Activated CD4-positive, alpha-beta T cell treated with anti-CD3 and anti-CD28 coated beads, Interleukin-2, amount 50 U/mL, for 48 hours (primary cell): ENCODE measurements at regions not wholly inside any gene's neighbourhood (a gene's known extent, or its start where the extent isn't known, plus 50 kb on each side); places are given as distances from the start of the nearest gene placed in this dataset.

Experiments
- DNase-seq, 2 experiments: peaks; one replicate each; pipeline ENCODE4 v3.0.0-alpha.2; 2020

GRCh38 chr13:109669234-109669612 is 117.2 kb downstream of the IRS2 start:
- DNase-seq, result no peak

- DNase-seq, result no peak
Measured at GRCh38 chr13:109668433-109669233, 117.8 kb downstream of the IRS2 start.

GRCh38 chr13:109667807-109668291 is 118.5 kb downstream of the IRS2 start:
- DNase-seq, result no peak

GRCh38 chr13:109667056-109667455 is 119.3 kb downstream of the IRS2 start:
- DNase-seq, result no peak

- DNase-seq, result no peak
Measured at GRCh38 chr13:109666656-109667055, 119.7 kb downstream of the IRS2 start.

- DNase-seq, result no peak
Measured at GRCh38 chr13:109665781-109666249, 120.6 kb downstream of the IRS2 start.

- DNase-seq, result no peak
Measured at GRCh38 chr13:109665240-109665639, 121.1 kb downstream of the IRS2 start.

- DNase-seq, result no peak
Measured at GRCh38 chr13:109657395-109657794, 129.0 kb downstream of the IRS2 start.

GRCh38 chr13:109656206-109656605 is 130.2 kb downstream of the IRS2 start:
- no peak for DNase-seq

GRCh38 chr13:109655611-109656010 is 130.8 kb downstream of the IRS2 start:
- DNase-seq, result no peak

- no peak for DNase-seq
Measured at GRCh38 chr13:109655206-109655600, 131.2 kb downstream of the IRS2 start.

GRCh38 chr13:109654341-109655205 is 131.8 kb downstream of the IRS2 start:
- no peak for DNase-seq

GRCh38 chr13:109652531-109652930 is 133.9 kb downstream of the IRS2 start:
- DNase-seq, result no peak

GRCh38 chr13:109651854-109652253 is 134.5 kb downstream of the IRS2 start:
- no peak for DNase-seq

- no peak for DNase-seq
Measured at GRCh38 chr13:109651311-109651710, 135.1 kb downstream of the IRS2 start.

- DNase-seq, result no peak
Measured at GRCh38 chr13:109650861-109651260, 135.5 kb downstream of the IRS2 start.

- no peak for DNase-seq
Measured at GRCh38 chr13:109649713-109650112, 136.7 kb downstream of the IRS2 start.

- DNase-seq, result no peak
Measured at GRCh38 chr13:109647699-109648098, 138.7 kb downstream of the IRS2 start.

- no peak for DNase-seq
Measured at GRCh38 chr13:109647053-109647452, 139.3 kb downstream of the IRS2 start.

GRCh38 chr13:109646423-109646822 is 140.0 kb downstream of the IRS2 start:
- no peak for DNase-seq

GRCh38 chr13:109645831-109646230 is 140.6 kb downstream of the IRS2 start:
- no peak for DNase-seq

GRCh38 chr13:109644956-109645355 is 141.4 kb downstream of the IRS2 start:
- no peak for DNase-seq

- no peak for DNase-seq
Measured at GRCh38 chr13:109644069-109644750, 142.2 kb downstream of the IRS2 start.
